ENCODE measurements at regions not wholly inside any gene's neighbourhood (a gene's known extent, or its start where the extent isn't known, plus 50 kb on each side); places are given as distances from the start of the nearest gene placed in this dataset.
A peak's percentile ranks its signal among the peaks of the same experiment; 100 is the strongest.
"Not testable (repeated sequence)": the region's sequence is repeated elsewhere in the genome, so short reads cannot be mapped to it uniquely, and the experiment has no call there.

DNA sequence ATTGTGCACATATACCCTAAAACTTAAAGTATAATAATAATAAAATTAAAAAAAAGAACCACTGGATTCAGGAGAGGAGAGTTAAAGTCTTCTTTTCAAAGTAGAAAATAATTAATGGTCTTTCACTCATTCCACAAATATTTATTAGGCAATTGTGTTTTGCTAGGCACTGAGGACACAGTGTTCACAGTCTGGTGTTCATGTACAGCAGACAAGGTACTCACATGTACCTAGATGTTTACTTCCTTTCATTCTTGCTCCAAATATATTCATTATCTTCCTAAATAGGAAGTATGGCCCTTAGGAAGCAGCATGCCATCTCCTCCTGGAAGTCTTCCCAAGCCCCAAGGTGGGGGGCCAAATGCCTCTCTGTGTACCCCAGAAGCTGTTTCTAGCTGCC lies 265.0 kb downstream of the NPHP4 start:
- Histone ChIP-seq H3K4me1 (peaks cover 0 to 10% (median 5%) of the 10 kb centered on the region in 4 donors), H3K36me3 (no peaks in the 10 kb centered on the region), H3K9me3 (no peaks in the 10 kb centered on the region), H3K27me3 (no peaks in the 10 kb centered on the region), H3K27ac (no peak overlapping the region), H3K4me3 (no peak overlapping the region)
- intact Hi-C loops (cut with DNase I): no loop called here
- TF ChIP-seq POLR2A (IDR thresholded peaks at IDR 0.05) (no peak), POLR2AphosphoS5 (IDR thresholded peaks at IDR 0.05) (no peak), EP300 (IDR thresholded peaks at IDR 0.05) (no peak)
- peak; percentile 35 for DNase-seq

- DNase-seq; H3K9me3 ChIP-seq; H3K36me3 ChIP-seq; H3K4me3 ChIP-seq; H3K27ac ChIP-seq; H3K27me3 ChIP-seq; intact Hi-C loops (cut with DNase I): not testable (repeated sequence)
- WGBS, 2 donors: 74 to 75% methylated on average over 12 of the region's 13 CpGs
- H3K4me1 ChIP-seq: peaks cover 0 to 10% (median 5%) of the 10 kb centered on the region in 4 donors
Measured at GRCh38 chr1:5726586-5727184, 265.5 kb downstream of the NPHP4 start.

GRCh38 chr1:5725855-5726585 lies 266.2 kb downstream of the NPHP4 start:
- H3K4me3 ChIP-seq: no peak overlapping the region
- peak; percentile 43 for DNase-seq
- no peaks in the 10 kb centered on the region for H3K9me3 ChIP-seq
- no peaks in the 10 kb centered on the region for H3K27me3 ChIP-seq
- no peaks in the 10 kb centered on the region for H3K36me3 ChIP-seq
- WGBS, 2 donors: 69 to 83% methylated on average over 14 of the region's 14 CpGs
- H3K27ac ChIP-seq: no peak overlapping the region
- intact Hi-C loops (cut with DNase I): no loop called here
- H3K4me1 ChIP-seq: peaks cover 0 to 10% (median 5%) of the 10 kb centered on the region in 4 donors
- no peak for TF ChIP-seq POLR2AphosphoS5 (IDR thresholded peaks at IDR 0.05)
- no peak for TF ChIP-seq EP300 (IDR thresholded peaks at IDR 0.05)

GRCh38 chr1:5725406-5725805 lies 266.8 kb downstream of the NPHP4 start:
- TF ChIP-seq EP300 (IDR thresholded peaks at IDR 0.05) (no peak), CTCF (IDR thresholded peaks at IDR 0.05) (no peak), POLR2AphosphoS5 (IDR thresholded peaks at IDR 0.05) (no peak), POLR2A (IDR thresholded peaks at IDR 0.05) (no peak)
- Histone ChIP-seq H3K36me3 (no peaks in the 10 kb centered on the region), H3K27ac (no peak overlapping the region), H3K27me3 (no peaks in the 10 kb centered on the region), H3K9me3 (no peaks in the 10 kb centered on the region), H3K4me3 (no peak overlapping the region), H3K4me1 (peaks cover 0 to 10% (median 5%) of the 10 kb centered on the region in 4 donors)
- DNase-seq: no peak
- intact Hi-C loops (cut with DNase I): no loop called here
- WGBS, 2 donors: 85 to 90% methylated on average over 13 of the region's 13 CpGs

- Histone ChIP-seq H3K27ac (no peak overlapping the region), H3K4me1 (peaks cover 0 to 10% (median 5%) of the 10 kb centered on the region in 4 donors), H3K27me3 (no peaks in the 10 kb centered on the region), H3K4me3 (no peak overlapping the region), H3K9me3 (no peaks in the 10 kb centered on the region), H3K36me3 (no peaks in the 10 kb centered on the region)
- 69 to 73% methylated on average over 9 of the region's 9 CpGs for WGBS, 2 donors
- peak; percentile 26 for DNase-seq
- TF ChIP-seq POLR2AphosphoS5 (IDR thresholded peaks at IDR 0.05) (no peak), EP300 (IDR thresholded peaks at IDR 0.05) (no peak), POLR2A (IDR thresholded peaks at IDR 0.05) (no peak), CTCF (IDR thresholded peaks at IDR 0.05) (no peak)
- intact Hi-C loops (cut with DNase I): no loop called here
Measured at GRCh38 chr1:5724847-5725246, 267.4 kb downstream of the NPHP4 start.

GRCh38 chr1:5722635-5723164 lies 269.5 kb downstream of the NPHP4 start:
- 87 to 90% methylated on average over 12 of the region's 12 CpGs for WGBS, 2 donors
- Histone ChIP-seq H3K36me3 (no peaks in the 10 kb centered on the region), H3K27me3 (peaks cover 0 to 6% (median 0%) of the 10 kb centered on the region in 3 donors), H3K4me1 (peaks cover 0 to 6% (median 3%) of the 10 kb centered on the region in 4 donors), H3K9me3 (no peaks in the 10 kb centered on the region), H3K4me3 (no peak overlapping the region), H3K27ac (no peak overlapping the region)
- DNase-seq: peak; percentile 25
- no peak for TF ChIP-seq POLR2A (IDR thresholded peaks at IDR 0.05)
- no peak for TF ChIP-seq EP300 (IDR thresholded peaks at IDR 0.05)
- TF ChIP-seq POLR2AphosphoS5 (IDR thresholded peaks at IDR 0.05): no peak
- TF ChIP-seq CTCF (IDR thresholded peaks at IDR 0.05): no peak
- intact Hi-C loops (cut with DNase I): no loop called here
